ENCODE measurements at regions not wholly inside any gene's neighbourhood (a gene's known extent, or its start where the extent isn't known, plus 50 kb on each side); places are given as distances from the start of the nearest gene placed in this dataset.

DNA sequence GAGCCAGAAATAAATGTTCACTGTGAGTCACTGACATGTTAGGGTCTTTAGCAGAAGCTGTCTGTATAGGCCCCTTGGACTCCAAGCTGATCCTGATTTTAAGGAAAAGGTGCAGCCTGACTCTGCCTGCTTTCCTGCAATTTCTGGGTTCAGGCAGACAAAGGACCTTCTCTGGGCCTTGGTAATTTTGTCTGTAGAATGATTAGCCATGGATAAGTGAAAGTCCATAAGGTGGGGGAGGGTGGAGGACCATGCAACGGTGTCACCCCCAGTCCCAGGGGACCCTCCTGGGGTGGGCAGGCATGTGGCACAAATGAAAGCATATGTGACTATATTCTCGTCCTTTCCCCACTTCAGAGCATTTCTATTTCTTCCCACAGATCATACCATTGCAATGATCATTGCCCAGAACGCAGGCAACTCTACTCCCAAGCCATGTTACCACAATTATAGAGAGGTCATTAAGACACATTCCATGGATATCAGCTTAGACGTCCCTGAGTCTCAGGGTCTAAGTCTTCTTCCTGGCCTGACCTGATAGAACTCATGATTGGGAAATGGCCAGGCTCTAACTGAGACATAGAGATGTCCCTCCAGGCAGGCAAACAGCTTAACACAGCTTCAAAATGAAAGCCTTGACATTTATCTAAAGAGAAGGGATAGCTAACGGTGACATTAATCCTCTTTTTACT is 157.9 kb upstream of the ALDH1B1 start:
- no peaks in the 10 kb centered on the region for H3K4me1 ChIP-seq

DNA sequence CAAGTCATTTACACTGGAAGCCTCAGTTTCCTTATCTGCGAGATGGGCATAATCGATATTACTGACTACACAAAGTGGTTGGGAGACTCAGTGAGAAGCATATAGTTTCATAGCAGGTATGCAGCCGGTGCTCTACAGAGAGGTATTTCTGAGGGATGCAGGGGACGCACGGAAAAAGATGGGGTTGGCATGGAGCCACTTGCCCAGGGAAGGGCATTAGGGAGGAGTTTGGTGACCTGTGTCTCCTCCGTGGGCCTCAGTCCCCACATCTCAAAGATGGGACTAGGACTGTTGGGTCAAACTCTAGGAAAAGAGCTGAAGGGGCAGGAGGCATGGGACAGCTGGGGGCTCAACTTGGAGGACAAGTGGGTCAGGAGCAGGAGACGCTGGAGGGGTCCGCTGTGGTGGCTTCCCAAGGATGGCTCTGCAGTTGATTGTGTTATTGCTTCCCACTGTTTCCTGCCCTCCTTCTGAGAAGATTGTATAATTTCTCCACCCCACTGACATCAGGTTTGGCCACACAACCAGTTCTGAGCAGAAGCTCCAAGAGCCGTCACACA is 158.6 kb upstream of the ALDH1B1 start:
- no peaks in the 10 kb centered on the region for H3K4me1 ChIP-seq
- TF ChIP-seq, protein P1, sequence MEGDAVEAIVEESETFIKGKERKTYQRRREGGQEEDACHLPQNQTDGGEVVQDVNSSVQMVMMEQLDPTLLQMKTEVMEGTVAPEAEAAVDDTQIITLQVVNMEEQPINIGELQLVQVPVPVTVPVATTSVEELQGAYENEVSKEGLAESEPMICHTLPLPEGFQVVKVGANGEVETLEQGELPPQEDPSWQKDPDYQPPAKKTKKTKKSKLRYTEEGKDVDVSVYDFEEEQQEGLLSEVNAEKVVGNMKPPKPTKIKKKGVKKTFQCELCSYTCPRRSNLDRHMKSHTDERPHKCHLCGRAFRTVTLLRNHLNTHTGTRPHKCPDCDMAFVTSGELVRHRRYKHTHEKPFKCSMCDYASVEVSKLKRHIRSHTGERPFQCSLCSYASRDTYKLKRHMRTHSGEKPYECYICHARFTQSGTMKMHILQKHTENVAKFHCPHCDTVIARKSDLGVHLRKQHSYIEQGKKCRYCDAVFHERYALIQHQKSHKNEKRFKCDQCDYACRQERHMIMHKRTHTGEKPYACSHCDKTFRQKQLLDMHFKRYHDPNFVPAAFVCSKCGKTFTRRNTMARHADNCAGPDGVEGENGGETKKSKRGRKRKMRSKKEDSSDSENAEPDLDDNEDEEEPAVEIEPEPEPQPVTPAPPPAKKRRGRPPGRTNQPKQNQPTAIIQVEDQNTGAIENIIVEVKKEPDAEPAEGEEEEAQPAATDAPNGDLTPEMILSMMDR (IDR thresholded peaks at IDR 0.05 in 8 of 11, conservative IDR thresholded peaks at IDR 0.05 in 3 of 11): no peak
- TF ChIP-seq POLR2A (IDR thresholded peaks at IDR 0.05) (no peak), POLR2AphosphoS5 (IDR thresholded peaks at IDR 0.05) (no peak)
- intact Hi-C loops (cut with DNase I; ENCODE audit: low total_unique reads): no loop called here
- peaks cover 0 to 22% (median 0%) of the 10 kb centered on the region in 7 donors for H3K27me3 ChIP-seq (replicated peaks in 1 of 7)
- no peak overlapping the region for H3K4me3 ChIP-seq
- H3K36me3 ChIP-seq: no peaks in the 10 kb centered on the region
- DNase-seq: no peak
- no peaks in the 10 kb centered on the region for H3K9me3 ChIP-seq
- H3K27ac ChIP-seq: no peak overlapping the region
- WGBS, 5 donors: 87 to 95% (median 92%) methylated on average over 8 to 9 of the region's 9 CpGs

More for the DNA sequence above, 157.9 kb upstream of the ALDH1B1 start:
- Histone ChIP-seq H3K36me3 (no peaks in the 10 kb centered on the region), H3K27ac (no peak overlapping the region), H3K27me3 (replicated peaks in 1 of 7) (peaks cover 0 to 17% (median 0%) of the 10 kb centered on the region in 7 donors), H3K9me3 (no peaks in the 10 kb centered on the region), H3K4me3 (no peak overlapping the region)
- 72 to 82% (median 74%) methylated on average over 5 of the region's 5 CpGs for WGBS, 5 donors
- TF ChIP-seq POLR2A (IDR thresholded peaks at IDR 0.05) (no peak), POLR2AphosphoS5 (IDR thresholded peaks at IDR 0.05) (no peak)
- TF ChIP-seq, protein P1 (IDR thresholded peaks at IDR 0.05 in 8 of 11, conservative IDR thresholded peaks at IDR 0.05 in 3 of 11): no peak
- DNase-seq: no peak
- intact Hi-C loops (cut with DNase I; ENCODE audit: low total_unique reads): no loop called here

DNA sequence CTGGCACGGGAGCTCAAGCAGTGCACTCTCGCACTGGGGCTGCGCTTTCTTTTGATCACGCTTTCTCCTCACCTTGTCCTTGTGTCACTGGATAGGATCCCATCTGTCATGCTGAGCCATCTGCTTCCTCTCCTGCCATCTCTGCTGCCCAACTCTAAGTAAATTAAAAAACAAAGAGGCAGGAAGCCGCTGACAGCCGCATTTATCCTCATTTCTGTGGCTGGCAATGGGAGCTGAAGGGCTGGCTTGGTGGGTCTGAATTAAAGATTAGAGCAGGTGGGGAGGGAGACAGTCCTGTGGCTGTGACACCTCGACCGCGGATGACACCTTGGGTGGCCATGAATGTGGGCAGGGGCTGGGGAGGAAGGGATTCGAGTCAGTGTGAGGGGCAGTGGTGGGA is 159.2 kb upstream of the ALDH1B1 start:
- WGBS, 5 donors: 25 to 34% (median 29%) methylated on average over 10 of the region's 10 CpGs
- Histone ChIP-seq H3K4me3 (no peak overlapping the region), H3K27ac (no peak overlapping the region), H3K36me3 (no peaks in the 10 kb centered on the region), H3K9me3 (no peaks in the 10 kb centered on the region), H3K27me3 (replicated peaks in 1 of 7) (peaks cover 0 to 26% (median 0%) of the 10 kb centered on the region in 7 donors), H3K4me1 (no peaks in the 10 kb centered on the region)
- no peak for TF ChIP-seq POLR2AphosphoS5 (IDR thresholded peaks at IDR 0.05)
- TF ChIP-seq, protein P1 (IDR thresholded peaks at IDR 0.05 in 8 of 11, conservative IDR thresholded peaks at IDR 0.05 in 3 of 11): no peak
- TF ChIP-seq POLR2A (IDR thresholded peaks at IDR 0.05): no peak
- intact Hi-C loops (cut with DNase I; ENCODE audit: low total_unique reads): no loop called here
- no peak for DNase-seq

DNA sequence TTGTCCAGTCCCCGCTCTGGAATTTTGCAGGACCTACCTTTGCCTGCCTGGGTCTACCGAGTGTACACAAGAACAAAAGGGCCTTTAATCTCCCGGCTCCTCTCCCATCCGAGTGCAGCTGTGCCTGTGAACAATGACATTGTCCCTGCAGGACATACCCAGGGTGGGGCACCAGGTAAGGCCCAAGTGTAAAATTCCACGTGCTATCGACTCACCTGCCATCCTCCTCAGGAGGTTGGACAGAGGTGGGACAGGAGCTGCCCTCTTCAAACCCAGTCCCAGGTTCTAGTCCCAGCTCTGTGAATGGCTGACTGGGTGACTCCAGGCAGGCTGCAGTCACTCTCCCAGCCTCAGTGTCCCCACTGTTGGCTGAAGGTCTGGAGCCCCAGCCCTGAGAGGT is 159.6 kb upstream of the ALDH1B1 start:
- H3K36me3 ChIP-seq: no peaks in the 10 kb centered on the region
- peaks cover 0 to 4% (median under 1%) of the 10 kb centered on the region in 6 donors for H3K4me1 ChIP-seq
- TF ChIP-seq POLR2A (IDR thresholded peaks at IDR 0.05): no peak
- TF ChIP-seq POLR2AphosphoS5 (IDR thresholded peaks at IDR 0.05): no peak
- TF ChIP-seq, protein P1 (IDR thresholded peaks at IDR 0.05 in 8 of 11, conservative IDR thresholded peaks at IDR 0.05 in 3 of 11): no peak
- intact Hi-C loops (cut with DNase I; ENCODE audit: low total_unique reads): no loop called here
- WGBS, 5 donors: 84 to 89% (median 89%) methylated on average over 6 of the region's 6 CpGs
- H3K9me3 ChIP-seq: no peaks in the 10 kb centered on the region
- peaks cover 0 to 31% (median 3%) of the 10 kb centered on the region in 7 donors for H3K27me3 ChIP-seq (replicated peaks in 1 of 7)
- H3K4me3 ChIP-seq: no peak overlapping the region
- DNase-seq: no peak
- no peak overlapping the region for H3K27ac ChIP-seq

Measured in spleen (tissue), 11 donors.